ENCODE measurements at regions not wholly inside any gene's neighbourhood (a gene's known extent, or its start where the extent isn't known, plus 50 kb on each side); places are given as distances from the start of the nearest gene placed in this dataset.
A peak's percentile ranks its signal among the peaks of the same experiment; 100 is the strongest.

DNA sequence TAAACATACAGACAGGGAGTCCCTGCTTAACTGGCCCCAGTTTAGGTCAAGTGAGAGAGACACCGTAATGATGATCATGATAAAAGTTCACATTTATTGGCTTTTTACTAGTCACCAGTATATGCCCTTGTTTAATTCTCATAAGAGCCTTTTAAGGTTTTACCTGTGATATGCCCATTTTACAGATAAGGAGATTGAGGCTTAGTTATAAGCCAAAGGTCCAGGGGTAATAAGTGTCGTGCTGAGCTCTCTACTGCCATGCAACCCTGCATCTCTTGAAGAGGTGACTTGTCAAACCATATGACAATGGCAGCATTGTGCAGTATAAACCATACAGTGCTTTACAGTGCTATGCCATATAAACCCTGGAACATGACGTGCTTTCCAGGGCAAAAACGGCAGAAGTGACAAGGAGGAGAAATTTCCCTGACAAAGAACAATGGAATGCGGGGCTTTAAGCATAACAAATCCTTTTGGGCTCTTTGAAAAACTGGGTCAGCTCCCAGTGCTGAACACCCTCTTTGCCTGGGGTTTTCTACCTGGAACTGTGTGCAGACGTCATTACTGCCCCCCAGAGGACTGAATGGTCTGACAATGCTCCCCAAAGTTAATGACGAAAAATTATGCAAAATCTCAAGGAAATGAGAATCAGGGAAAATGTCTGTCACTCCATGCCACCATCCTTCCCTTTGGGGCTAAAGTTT is 59.7 kb upstream of the C14orf132 start:
- no peaks in the 10 kb centered on the region for H3K27me3 ChIP-seq (ENCODE audit: control insufficient read depth in 2 of 2, insufficient read depth in 2 of 2, low read length in 2 of 2)
- TF ChIP-seq ZNF717 (CRISPR knock-in tag; IDR thresholded peaks at IDR 0.05), result no peak
- no peak for TF ChIP-seq NFXL1 (CRISPR knock-in tag; IDR thresholded peaks at IDR 0.05)
- TF ChIP-seq, protein P1, sequence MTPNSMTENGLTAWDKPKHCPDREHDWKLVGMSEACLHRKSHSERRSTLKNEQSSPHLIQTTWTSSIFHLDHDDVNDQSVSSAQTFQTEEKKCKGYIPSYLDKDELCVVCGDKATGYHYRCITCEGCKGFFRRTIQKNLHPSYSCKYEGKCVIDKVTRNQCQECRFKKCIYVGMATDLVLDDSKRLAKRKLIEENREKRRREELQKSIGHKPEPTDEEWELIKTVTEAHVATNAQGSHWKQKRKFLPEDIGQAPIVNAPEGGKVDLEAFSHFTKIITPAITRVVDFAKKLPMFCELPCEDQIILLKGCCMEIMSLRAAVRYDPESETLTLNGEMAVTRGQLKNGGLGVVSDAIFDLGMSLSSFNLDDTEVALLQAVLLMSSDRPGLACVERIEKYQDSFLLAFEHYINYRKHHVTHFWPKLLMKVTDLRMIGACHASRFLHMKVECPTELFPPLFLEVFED (CRISPR knock-in tag; conservative IDR thresholded peaks at IDR 0.05), result no peak
- TF ChIP-seq RBM25 (IDR thresholded peaks at IDR 0.05; ENCODE audit: low read depth, low read length, severe bottlenecking), result peak; percentile 57
- TF ChIP-seq PTRF (tag; IDR thresholded peaks at IDR 0.05), result no peak
- TF ChIP-seq MLX (CRISPR knock-in tag; conservative IDR thresholded peaks at IDR 0.05), result no peak
- TF ChIP-seq ZC3H11A (IDR thresholded peaks at IDR 0.05; ENCODE audit: low read depth, low read length), result no peak
- TF ChIP-seq RAD21 (CRISPR knock-in tag; conservative IDR thresholded peaks at IDR 0.05 in 1 of 2, IDR thresholded peaks at IDR 0.05 in 1 of 2), result 0 out of 4 replicates have a peak, but pooled peaks of 1 of the 2 experiments have one; percentile 9
- no peak for TF ChIP-seq ZNF436 (CRISPR knock-in tag; IDR thresholded peaks at IDR 0.05)
- TF ChIP-seq RFX5 (IDR thresholded peaks at IDR 0.05; ENCODE audit: low read depth, low read length), result no peak
- TF ChIP-seq, protein P2, sequence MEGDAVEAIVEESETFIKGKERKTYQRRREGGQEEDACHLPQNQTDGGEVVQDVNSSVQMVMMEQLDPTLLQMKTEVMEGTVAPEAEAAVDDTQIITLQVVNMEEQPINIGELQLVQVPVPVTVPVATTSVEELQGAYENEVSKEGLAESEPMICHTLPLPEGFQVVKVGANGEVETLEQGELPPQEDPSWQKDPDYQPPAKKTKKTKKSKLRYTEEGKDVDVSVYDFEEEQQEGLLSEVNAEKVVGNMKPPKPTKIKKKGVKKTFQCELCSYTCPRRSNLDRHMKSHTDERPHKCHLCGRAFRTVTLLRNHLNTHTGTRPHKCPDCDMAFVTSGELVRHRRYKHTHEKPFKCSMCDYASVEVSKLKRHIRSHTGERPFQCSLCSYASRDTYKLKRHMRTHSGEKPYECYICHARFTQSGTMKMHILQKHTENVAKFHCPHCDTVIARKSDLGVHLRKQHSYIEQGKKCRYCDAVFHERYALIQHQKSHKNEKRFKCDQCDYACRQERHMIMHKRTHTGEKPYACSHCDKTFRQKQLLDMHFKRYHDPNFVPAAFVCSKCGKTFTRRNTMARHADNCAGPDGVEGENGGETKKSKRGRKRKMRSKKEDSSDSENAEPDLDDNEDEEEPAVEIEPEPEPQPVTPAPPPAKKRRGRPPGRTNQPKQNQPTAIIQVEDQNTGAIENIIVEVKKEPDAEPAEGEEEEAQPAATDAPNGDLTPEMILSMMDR (IDR thresholded peaks at IDR 0.05 in 2 of 3, conservative IDR thresholded peaks at IDR 0.05 in 1 of 3; ENCODE audit: insufficient read depth in 2 of 3, low read depth in 1 of 3, low read length in 3 of 3), result peak in 2 of 3 experiments; percentile 29 to 32; a peak in 3 of 6 replicates
- no peak overlapping the region for H2AFZ ChIP-seq (ENCODE audit: low read depth, low read length)
- no peak overlapping the region for H3K9ac ChIP-seq (ENCODE audit: insufficient read depth in 1 of 2, low read depth in 2 of 2, low read length in 2 of 2)
- no peaks in the 10 kb centered on the region for H3K36me3 ChIP-seq (ENCODE audit: control insufficient read depth, insufficient read depth, low read length)
- ChIA-PET CTCF (ENCODE audit: low intra/inter-chr PET ratio) (no interaction called here), POLR2A (no interaction called here)
- no peak for FAIRE-seq
- no peaks in the 10 kb centered on the region for H3K9me1 ChIP-seq (ENCODE audit: control insufficient read depth, insufficient read depth, low read length)
- H3K4me2 ChIP-seq (ENCODE audit: insufficient read depth, low read length), result no peak overlapping the region
- DNase-seq (ENCODE audit: extremely low read depth in 1 of 4, low spot score in 3 of 4), result no peak
- H3K79me2 ChIP-seq (ENCODE audit: control insufficient read depth, insufficient read depth, low read length), result no peaks in the 10 kb centered on the region
- H3K9me3 ChIP-seq (replicated peaks; ENCODE audit: control insufficient read depth, insufficient read depth, low read depth, low read length), result no peaks in the 10 kb centered on the region
- H3K4me3 ChIP-seq, result no peak overlapping the region
- no peak overlapping the region for H3K27ac ChIP-seq (ENCODE audit: extremely low read depth, low read depth, low read length)
- no peaks in the 10 kb centered on the region for H3K4me1 ChIP-seq (replicated peaks in 1 of 2; ENCODE audit: control insufficient read depth in 2 of 2, insufficient read depth in 2 of 2, low read length in 2 of 2)
- peak; percentile 48; the same call in 2 of the 3 replicates for ATAC-seq
- WGBS (ENCODE audit: insufficient coverage, low coverage, missing lambda C conversion rate), result 0% methylated on average over 7 of the region's 7 CpGs
- BruUV-seq (replicated peaks), result no TSS peak
- in situ Hi-C loops (cut with MboI), result no loop called here
- H4K20me1 ChIP-seq (replicated peaks; ENCODE audit: control insufficient read depth, insufficient read depth, low read length), result no peaks in the 10 kb centered on the region; the same call in 1 of the 2 replicates
- intact Hi-C loops (cut with micrococcal nuclease), result loop anchor here (5.0 kb wide), 1 partner anchor 102 kb away; the partner anchor contains the start of gene TUNAR
